AG04449 (cell line): ENCODE measurements at regions not wholly inside any gene's neighbourhood (a gene's known extent, or its start where the extent isn't known, plus 50 kb on each side); places are given as distances from the start of the nearest gene placed in this dataset.

Experiments
- CTCF ChIA-PET: fragments of 350-600 bp; formaldehyde crosslinking; extraction: SDS; loops from one replicate; lab custom pipeline; 2021; ENCODE audit warnings: antibody characterized with exemption; lab: Yijun Ruan, JAX
- POLR2A ChIA-PET: fragments of 400-600, 350-600 bp; formaldehyde crosslinking; extraction: SDS; loops from one replicate; lab custom pipeline; 2020; ENCODE audit warnings: antibody characterized with exemption, inconsistent platforms; lab: Yijun Ruan, JAX
- DNase-seq: peaks from one replicate; pipeline ENCODE4 v3.0.0-alpha.2; 2010; ENCODE audit warnings: low read depth, low spot score
- H3K4me3 ChIP-seq: 2 replicates; pipeline ENCODE4 v1.5.1; 2011; ENCODE audit warnings: low read depth, mild to moderate bottlenecking, control low read depth, low read length
- CTCF ChIP-seq: IDR thresholded peaks from one replicate; pipeline ENCODE4 v1.5.1; 2011; ENCODE audit warnings: mild to moderate bottlenecking, moderate library complexity, low read length, control low read depth, inconsistent platforms; ENCODE audit not compliant: insufficient read depth; ENCODE audit errors: missing control alignments

- no peak overlapping the region for H3K4me3 ChIP-seq
- ChIA-PET CTCF (no interaction called here), POLR2A (no interaction called here)
- no peak for DNase-seq
- TF ChIP-seq CTCF: no peak
Measured at GRCh38 chr2:123917241-123917640, 107.8 kb upstream of the CNTNAP5 start.

- no peak overlapping the region for H3K4me3 ChIP-seq
- no peak for TF ChIP-seq CTCF
- no peak for DNase-seq
- ChIA-PET CTCF (no interaction called here), POLR2A (no interaction called here)
Measured at GRCh38 chr2:123928358-123928757, 96.7 kb upstream of the CNTNAP5 start.

GRCh38 chr2:123935405-123935804 is 89.7 kb upstream of the CNTNAP5 start:
- CTCF ChIA-PET: no interaction called here
- no peak for TF ChIP-seq CTCF
- DNase-seq: no peak
- POLR2A ChIA-PET: no interaction called here
- H3K4me3 ChIP-seq: no peak overlapping the region

- ChIA-PET POLR2A (no interaction called here), CTCF (no interaction called here)
- no peak overlapping the region for H3K4me3 ChIP-seq
- no peak for TF ChIP-seq CTCF
- no peak for DNase-seq
Measured at GRCh38 chr2:123953846-123954245, 71.2 kb upstream of the CNTNAP5 start.

GRCh38 chr2:123958011-123958410 is 67.1 kb upstream of the CNTNAP5 start:
- ChIA-PET CTCF (no interaction called here), POLR2A (no interaction called here)
- no peak overlapping the region for H3K4me3 ChIP-seq
- no peak for DNase-seq
- TF ChIP-seq CTCF: no peak

- ChIA-PET POLR2A (no interaction called here), CTCF (no interaction called here)
- H3K4me3 ChIP-seq: no peak overlapping the region
- DNase-seq: no peak
- no peak for TF ChIP-seq CTCF
Measured at GRCh38 chr2:123961576-123961975, 63.5 kb upstream of the CNTNAP5 start.
